ENCODE measurements at regions not wholly inside any gene's neighbourhood (a gene's known extent, or its start where the extent isn't known, plus 50 kb on each side); places are given as distances from the start of the nearest gene placed in this dataset.

DNA sequence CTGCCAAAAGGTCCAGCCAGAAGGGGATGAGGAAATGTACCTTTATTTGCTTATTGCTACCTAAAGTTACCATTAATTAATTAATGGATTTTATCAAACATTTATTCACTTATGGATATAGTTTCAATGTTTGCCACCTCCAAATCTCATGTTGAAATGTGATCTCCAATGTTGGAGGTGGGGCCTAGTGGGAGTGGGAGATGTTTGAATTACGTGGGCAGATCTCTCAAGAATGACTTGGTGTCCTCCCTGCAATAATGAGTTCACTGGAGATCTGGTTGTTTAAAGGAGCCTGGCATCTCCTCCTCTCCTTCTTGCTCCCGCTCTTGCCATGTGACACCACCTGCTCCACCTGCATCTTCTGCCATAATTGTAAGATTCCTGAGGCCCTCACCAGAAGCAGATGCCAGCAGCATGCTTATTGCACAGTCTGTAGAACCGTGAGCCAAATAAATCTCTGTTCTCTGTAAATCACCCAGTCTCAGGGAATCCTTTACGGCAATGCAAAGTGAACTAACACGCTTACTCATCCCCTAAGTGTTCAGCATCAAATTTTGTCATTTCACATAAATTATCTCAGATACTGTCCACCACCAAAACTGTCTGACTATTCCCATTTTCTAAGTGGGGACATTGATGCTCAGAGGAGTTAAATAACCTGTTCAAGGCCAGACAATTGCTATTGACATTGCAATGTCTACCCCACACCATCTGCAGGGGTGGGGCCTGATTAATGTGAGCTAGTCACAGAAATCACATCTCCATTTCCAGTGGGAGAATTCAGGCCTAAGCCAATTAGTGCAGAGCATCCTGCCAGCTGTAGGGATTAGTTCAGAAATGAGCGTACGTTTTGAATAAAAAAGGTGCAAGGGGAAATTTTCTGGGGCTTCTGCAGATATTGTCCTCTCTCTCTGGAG is 51.6 kb upstream of the SYN3 start:
- no peak for ATAC-seq
- peaks cover 27% of the 10 kb centered on the region for H3K27me3 Mint-ChIP-seq (ENCODE audit: low read depth)
- TF ChIP-seq, protein P1, sequence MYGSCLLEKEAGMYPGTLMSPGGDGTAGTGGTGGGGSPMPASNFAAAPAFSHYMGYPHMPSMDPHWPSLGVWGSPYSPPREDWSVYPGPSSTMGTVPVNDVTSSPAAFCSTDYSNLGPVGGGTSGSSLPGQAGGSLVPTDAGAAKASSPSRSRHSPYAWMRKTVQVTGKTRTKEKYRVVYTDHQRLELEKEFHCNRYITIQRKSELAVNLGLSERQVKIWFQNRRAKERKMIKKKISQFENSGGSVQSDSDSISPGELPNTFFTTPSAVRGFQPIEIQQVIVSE (CRISPR knock-in tag; IDR thresholded peaks at IDR 0.05; ENCODE audit: borderline replicate concordance), result no peak
- no peak for TF ChIP-seq NFE2L1 (CRISPR knock-in tag; IDR thresholded peaks at IDR 0.05)
- no peak for TF ChIP-seq ZNF232 (CRISPR knock-in tag; IDR thresholded peaks at IDR 0.05)
- TF ChIP-seq, protein P2, sequence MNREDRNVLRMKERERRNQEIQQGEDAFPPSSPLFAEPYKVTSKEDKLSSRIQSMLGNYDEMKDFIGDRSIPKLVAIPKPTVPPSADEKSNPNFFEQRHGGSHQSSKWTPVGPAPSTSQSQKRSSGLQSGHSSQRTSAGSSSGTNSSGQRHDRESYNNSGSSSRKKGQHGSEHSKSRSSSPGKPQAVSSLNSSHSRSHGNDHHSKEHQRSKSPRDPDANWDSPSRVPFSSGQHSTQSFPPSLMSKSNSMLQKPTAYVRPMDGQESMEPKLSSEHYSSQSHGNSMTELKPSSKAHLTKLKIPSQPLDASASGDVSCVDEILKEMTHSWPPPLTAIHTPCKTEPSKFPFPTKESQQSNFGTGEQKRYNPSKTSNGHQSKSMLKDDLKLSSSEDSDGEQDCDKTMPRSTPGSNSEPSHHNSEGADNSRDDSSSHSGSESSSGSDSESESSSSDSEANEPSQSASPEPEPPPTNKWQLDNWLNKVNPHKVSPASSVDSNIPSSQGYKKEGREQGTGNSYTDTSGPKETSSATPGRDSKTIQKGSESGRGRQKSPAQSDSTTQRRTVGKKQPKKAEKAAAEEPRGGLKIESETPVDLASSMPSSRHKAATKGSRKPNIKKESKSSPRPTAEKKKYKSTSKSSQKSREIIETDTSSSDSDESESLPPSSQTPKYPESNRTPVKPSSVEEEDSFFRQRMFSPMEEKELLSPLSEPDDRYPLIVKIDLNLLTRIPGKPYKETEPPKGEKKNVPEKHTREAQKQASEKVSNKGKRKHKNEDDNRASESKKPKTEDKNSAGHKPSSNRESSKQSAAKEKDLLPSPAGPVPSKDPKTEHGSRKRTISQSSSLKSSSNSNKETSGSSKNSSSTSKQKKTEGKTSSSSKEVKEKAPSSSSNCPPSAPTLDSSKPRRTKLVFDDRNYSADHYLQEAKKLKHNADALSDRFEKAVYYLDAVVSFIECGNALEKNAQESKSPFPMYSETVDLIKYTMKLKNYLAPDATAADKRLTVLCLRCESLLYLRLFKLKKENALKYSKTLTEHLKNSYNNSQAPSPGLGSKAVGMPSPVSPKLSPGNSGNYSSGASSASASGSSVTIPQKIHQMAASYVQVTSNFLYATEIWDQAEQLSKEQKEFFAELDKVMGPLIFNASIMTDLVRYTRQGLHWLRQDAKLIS (CRISPR knock-in tag; IDR thresholded peaks at IDR 0.05; ENCODE audit: borderline replicate concordance), result no peak
- TF ChIP-seq, protein P3, sequence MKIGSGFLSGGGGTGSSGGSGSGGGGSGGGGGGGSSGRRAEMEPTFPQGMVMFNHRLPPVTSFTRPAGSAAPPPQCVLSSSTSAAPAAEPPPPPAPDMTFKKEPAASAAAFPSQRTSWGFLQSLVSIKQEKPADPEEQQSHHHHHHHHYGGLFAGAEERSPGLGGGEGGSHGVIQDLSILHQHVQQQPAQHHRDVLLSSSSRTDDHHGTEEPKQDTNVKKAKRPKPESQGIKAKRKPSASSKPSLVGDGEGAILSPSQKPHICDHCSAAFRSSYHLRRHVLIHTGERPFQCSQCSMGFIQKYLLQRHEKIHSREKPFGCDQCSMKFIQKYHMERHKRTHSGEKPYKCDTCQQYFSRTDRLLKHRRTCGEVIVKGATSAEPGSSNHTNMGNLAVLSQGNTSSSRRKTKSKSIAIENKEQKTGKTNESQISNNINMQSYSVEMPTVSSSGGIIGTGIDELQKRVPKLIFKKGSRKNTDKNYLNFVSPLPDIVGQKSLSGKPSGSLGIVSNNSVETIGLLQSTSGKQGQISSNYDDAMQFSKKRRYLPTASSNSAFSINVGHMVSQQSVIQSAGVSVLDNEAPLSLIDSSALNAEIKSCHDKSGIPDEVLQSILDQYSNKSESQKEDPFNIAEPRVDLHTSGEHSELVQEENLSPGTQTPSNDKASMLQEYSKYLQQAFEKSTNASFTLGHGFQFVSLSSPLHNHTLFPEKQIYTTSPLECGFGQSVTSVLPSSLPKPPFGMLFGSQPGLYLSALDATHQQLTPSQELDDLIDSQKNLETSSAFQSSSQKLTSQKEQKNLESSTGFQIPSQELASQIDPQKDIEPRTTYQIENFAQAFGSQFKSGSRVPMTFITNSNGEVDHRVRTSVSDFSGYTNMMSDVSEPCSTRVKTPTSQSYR (CRISPR knock-in tag; IDR thresholded peaks at IDR 0.05), result no peak
- TF ChIP-seq, protein P4, sequence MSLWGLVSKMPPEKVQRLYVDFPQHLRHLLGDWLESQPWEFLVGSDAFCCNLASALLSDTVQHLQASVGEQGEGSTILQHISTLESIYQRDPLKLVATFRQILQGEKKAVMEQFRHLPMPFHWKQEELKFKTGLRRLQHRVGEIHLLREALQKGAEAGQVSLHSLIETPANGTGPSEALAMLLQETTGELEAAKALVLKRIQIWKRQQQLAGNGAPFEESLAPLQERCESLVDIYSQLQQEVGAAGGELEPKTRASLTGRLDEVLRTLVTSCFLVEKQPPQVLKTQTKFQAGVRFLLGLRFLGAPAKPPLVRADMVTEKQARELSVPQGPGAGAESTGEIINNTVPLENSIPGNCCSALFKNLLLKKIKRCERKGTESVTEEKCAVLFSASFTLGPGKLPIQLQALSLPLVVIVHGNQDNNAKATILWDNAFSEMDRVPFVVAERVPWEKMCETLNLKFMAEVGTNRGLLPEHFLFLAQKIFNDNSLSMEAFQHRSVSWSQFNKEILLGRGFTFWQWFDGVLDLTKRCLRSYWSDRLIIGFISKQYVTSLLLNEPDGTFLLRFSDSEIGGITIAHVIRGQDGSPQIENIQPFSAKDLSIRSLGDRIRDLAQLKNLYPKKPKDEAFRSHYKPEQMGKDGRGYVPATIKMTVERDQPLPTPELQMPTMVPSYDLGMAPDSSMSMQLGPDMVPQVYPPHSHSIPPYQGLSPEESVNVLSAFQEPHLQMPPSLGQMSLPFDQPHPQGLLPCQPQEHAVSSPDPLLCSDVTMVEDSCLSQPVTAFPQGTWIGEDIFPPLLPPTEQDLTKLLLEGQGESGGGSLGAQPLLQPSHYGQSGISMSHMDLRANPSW (CRISPR knock-in tag; conservative IDR thresholded peaks at IDR 0.05; ENCODE audit: low read depth), result no peak
- no peak for TF ChIP-seq SP1 (CRISPR knock-in tag; conservative IDR thresholded peaks at IDR 0.05)
- TF ChIP-seq, protein P5, sequence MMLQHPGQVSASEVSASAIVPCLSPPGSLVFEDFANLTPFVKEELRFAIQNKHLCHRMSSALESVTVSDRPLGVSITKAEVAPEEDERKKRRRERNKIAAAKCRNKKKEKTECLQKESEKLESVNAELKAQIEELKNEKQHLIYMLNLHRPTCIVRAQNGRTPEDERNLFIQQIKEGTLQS (CRISPR knock-in tag; conservative IDR thresholded peaks at IDR 0.05), result no peak
- TF ChIP-seq, protein P6, sequence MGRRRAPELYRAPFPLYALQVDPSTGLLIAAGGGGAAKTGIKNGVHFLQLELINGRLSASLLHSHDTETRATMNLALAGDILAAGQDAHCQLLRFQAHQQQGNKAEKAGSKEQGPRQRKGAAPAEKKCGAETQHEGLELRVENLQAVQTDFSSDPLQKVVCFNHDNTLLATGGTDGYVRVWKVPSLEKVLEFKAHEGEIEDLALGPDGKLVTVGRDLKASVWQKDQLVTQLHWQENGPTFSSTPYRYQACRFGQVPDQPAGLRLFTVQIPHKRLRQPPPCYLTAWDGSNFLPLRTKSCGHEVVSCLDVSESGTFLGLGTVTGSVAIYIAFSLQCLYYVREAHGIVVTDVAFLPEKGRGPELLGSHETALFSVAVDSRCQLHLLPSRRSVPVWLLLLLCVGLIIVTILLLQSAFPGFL (CRISPR knock-in tag; IDR thresholded peaks at IDR 0.05; ENCODE audit: borderline replicate concordance), result no peak
- H3K9me3 Mint-ChIP-seq, result no peaks in the 10 kb centered on the region
- CTCF ChIA-PET, result interaction anchor here (1.2 kb wide), 1 partner anchor 17 kb away, joined by 4 read pairs; no protein-coding TSS in a partner anchor
- DNase-seq (ENCODE audit: low spot score), result no peak
- POLR2A ChIA-PET, result no interaction called here
- H3K4me1 Mint-ChIP-seq, result no peaks in the 10 kb centered on the region
- no peak overlapping the region; the same call in 1 of the 2 replicates for H3K27ac Mint-ChIP-seq
- H3K4me3 Mint-ChIP-seq, result no peak overlapping the region
- no peaks in the 10 kb centered on the region for H3K36me3 Mint-ChIP-seq

DNA sequence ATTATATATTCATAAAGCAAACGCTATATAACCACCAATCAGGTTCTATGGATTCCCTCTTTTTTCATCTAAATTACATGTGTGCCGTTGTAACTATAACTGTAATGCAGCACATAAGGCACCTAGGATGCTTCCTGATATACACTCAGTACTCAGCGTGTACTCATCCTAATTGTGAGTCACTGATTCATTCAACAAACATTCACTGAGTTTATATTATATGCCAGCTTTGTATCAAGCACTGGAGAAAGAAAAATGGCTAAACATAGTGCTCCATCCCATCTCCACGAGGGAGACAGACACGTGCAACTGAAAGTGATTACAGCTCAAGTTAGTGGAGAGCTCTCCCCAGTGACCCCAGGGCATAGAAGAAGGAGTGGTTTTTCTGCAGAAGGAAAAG is 49.9 kb upstream of the SYN3 start:
- POLR2A ChIA-PET, result no interaction called here
- CTCF ChIA-PET, result interaction anchor here (1.7 to 2.2 kb wide), 3 partner anchors 19 to 90 kb away, joined by 6 to 7 read pairs (median 7); no protein-coding TSS in a partner anchor
- Mint-ChIP-seq H3K4me1 (no peaks in the 10 kb centered on the region), H3K27me3 (ENCODE audit: low read depth) (peaks cover 37% of the 10 kb centered on the region), H3K4me3 (no peak overlapping the region), H3K27ac (no peak overlapping the region), H3K9me3 (peaks cover 7% of the 10 kb centered on the region; the same call in 1 of the 2 replicates), H3K36me3 (no peaks in the 10 kb centered on the region)
- no peak for ATAC-seq
- DNase-seq (ENCODE audit: low spot score), result no peak
- TF ChIP-seq ZNF317 (CRISPR knock-in tag; IDR thresholded peaks at IDR 0.05; ENCODE audit: borderline replicate concordance, low read depth) (no peak), CREB1 (CRISPR knock-in tag; IDR thresholded peaks at IDR 0.05) (no peak)
- TF ChIP-seq, protein P7, sequence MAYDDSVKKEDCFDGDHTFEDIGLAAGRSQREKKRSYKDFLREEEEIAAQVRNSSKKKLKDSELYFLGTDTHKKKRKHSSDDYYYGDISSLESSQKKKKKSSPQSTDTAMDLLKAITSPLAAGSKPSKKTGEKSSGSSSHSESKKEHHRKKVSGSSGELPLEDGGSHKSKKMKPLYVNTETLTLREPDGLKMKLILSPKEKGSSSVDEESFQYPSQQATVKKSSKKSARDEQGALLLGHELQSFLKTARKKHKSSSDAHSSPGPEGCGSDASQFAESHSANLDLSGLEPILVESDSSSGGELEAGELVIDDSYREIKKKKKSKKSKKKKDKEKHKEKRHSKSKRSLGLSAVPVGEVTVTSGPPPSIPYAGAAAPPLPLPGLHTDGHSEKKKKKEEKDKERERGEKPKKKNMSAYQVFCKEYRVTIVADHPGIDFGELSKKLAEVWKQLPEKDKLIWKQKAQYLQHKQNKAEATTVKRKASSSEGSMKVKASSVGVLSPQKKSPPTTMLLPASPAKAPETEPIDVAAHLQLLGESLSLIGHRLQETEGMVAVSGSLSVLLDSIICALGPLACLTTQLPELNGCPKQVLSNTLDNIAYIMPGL (CRISPR knock-in tag; IDR thresholded peaks at IDR 0.05), result no peak
- TF ChIP-seq, protein P8, sequence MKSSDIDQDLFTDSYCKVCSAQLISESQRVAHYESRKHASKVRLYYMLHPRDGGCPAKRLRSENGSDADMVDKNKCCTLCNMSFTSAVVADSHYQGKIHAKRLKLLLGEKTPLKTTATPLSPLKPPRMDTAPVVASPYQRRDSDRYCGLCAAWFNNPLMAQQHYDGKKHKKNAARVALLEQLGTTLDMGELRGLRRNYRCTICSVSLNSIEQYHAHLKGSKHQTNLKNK (CRISPR knock-in tag; IDR thresholded peaks at IDR 0.05), result no peak
- TF ChIP-seq, protein P9, sequence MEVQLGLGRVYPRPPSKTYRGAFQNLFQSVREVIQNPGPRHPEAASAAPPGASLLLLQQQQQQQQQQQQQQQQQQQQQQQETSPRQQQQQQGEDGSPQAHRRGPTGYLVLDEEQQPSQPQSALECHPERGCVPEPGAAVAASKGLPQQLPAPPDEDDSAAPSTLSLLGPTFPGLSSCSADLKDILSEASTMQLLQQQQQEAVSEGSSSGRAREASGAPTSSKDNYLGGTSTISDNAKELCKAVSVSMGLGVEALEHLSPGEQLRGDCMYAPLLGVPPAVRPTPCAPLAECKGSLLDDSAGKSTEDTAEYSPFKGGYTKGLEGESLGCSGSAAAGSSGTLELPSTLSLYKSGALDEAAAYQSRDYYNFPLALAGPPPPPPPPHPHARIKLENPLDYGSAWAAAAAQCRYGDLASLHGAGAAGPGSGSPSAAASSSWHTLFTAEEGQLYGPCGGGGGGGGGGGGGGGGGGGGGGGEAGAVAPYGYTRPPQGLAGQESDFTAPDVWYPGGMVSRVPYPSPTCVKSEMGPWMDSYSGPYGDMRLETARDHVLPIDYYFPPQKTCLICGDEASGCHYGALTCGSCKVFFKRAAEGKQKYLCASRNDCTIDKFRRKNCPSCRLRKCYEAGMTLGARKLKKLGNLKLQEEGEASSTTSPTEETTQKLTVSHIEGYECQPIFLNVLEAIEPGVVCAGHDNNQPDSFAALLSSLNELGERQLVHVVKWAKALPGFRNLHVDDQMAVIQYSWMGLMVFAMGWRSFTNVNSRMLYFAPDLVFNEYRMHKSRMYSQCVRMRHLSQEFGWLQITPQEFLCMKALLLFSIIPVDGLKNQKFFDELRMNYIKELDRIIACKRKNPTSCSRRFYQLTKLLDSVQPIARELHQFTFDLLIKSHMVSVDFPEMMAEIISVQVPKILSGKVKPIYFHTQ (CRISPR knock-in tag; IDR thresholded peaks at IDR 0.05), result no peak

All from WTC11 (cell line).